Suprapubic skin (tissue), 3 donors: ENCODE measurements at regions not wholly inside any gene's neighbourhood (a gene's known extent, or its start where the extent isn't known, plus 50 kb on each side); places are given as distances from the start of the nearest gene placed in this dataset.

Experiments
- EP300 ChIP-seq: sonication (generic); formaldehyde crosslinking; IDR thresholded peaks from one replicate; pipeline ENCODE4 v1.6.1; 2017; ENCODE audit warnings: antibody characterized with exemption
- TF ChIP-seq, protein P1 (sequence below), 2 donors: fragments of 200-600 bp in 1 of 2; fragments of 450-650 bp in 1 of 2; sonication (generic) in 1 of 2; IDR thresholded peaks; one replicate each; pipeline ENCODE4 v1.5.1; 2016 to 2019; ENCODE audit warnings: antibody characterized with exemption in 2 of 2, mild to moderate bottlenecking in 1 of 2, moderate library complexity in 1 of 2

DNA sequence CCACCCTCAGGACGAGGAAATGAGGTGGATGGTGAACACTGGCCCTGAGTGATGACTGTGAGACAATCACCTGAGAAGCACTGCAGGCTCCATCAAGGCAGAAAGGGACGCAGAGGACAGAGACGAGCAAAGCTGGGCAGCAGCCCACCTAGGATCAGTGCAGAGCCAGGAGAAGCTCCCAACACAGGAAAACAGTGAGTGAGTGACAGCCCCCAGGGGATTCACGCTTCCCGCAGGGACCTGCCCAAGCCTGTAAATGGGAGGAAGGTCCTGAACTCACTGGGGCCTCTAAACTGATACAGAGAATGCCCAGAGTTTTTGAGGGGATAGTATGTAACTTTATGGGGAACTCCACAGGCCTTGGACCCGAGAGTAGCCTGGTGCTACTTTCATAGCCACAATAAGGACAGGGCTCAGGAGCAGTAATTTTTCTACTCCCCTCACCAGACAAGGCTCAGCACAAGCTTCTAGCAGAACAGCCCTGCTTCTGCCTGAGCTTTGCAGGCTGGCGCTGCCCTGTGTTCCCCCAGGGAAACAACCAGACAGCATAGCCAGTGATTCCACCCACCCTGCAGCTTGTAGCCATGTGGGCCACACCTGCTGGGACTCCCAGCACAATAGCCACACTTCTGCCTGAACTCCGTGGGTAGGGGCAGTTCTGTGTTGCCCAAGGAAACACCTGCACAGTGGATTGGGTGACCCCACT lies 708.4 kb downstream of the POM121L12 start:
- TF ChIP-seq, protein P1, sequence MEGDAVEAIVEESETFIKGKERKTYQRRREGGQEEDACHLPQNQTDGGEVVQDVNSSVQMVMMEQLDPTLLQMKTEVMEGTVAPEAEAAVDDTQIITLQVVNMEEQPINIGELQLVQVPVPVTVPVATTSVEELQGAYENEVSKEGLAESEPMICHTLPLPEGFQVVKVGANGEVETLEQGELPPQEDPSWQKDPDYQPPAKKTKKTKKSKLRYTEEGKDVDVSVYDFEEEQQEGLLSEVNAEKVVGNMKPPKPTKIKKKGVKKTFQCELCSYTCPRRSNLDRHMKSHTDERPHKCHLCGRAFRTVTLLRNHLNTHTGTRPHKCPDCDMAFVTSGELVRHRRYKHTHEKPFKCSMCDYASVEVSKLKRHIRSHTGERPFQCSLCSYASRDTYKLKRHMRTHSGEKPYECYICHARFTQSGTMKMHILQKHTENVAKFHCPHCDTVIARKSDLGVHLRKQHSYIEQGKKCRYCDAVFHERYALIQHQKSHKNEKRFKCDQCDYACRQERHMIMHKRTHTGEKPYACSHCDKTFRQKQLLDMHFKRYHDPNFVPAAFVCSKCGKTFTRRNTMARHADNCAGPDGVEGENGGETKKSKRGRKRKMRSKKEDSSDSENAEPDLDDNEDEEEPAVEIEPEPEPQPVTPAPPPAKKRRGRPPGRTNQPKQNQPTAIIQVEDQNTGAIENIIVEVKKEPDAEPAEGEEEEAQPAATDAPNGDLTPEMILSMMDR (IDR thresholded peaks at IDR 0.05) = no peak
- no peak for TF ChIP-seq EP300
